GM12865 (cell line): ENCODE measurements at regions not wholly inside any gene's neighbourhood (a gene's known extent, or its start where the extent isn't known, plus 50 kb on each side); places are given as distances from the start of the nearest gene placed in this dataset.

Experiments used
- DNase-seq: peaks from one replicate; pipeline ENCODE4 v3.0.0; 2010; ENCODE audit warnings: low read depth
- H3K4me3 ChIP-seq: 2 replicates; pipeline ENCODE4 v1.5.1; 2011; ENCODE audit warnings: mild to moderate bottlenecking, low read depth, low read length, control low read depth
- CTCF ChIP-seq: IDR thresholded peaks from 2 replicates; pipeline ENCODE4 v1.5.1; 2011; ENCODE audit warnings: low read length, control low read depth, low read depth, inconsistent platforms; ENCODE audit not compliant: insufficient read depth; ENCODE audit errors: missing control alignments

- no peak for DNase-seq
- no peak overlapping the region for H3K4me3 ChIP-seq
- TF ChIP-seq CTCF = no peak
Observed at GRCh38 chr2:184199274-184199673, 399.1 kb upstream of the ZNF804A start.

GRCh38 chr2:184201246-184201645 lies 397.1 kb upstream of the ZNF804A start:
- DNase-seq = no peak
- TF ChIP-seq CTCF = no peak
- H3K4me3 ChIP-seq = no peak overlapping the region

GRCh38 chr2:184203661-184204060 lies 394.7 kb upstream of the ZNF804A start:
- TF ChIP-seq CTCF = no peak
- DNase-seq = no peak
- H3K4me3 ChIP-seq = no peak overlapping the region

- DNase-seq = no peak
- no peak for TF ChIP-seq CTCF
- no peak overlapping the region for H3K4me3 ChIP-seq
Observed at GRCh38 chr2:184205048-184205596, 393.2 kb upstream of the ZNF804A start.

- no peak for DNase-seq
- TF ChIP-seq CTCF = no peak
- H3K4me3 ChIP-seq = no peak overlapping the region
Observed at GRCh38 chr2:184206045-184206444, 392.3 kb upstream of the ZNF804A start.

GRCh38 chr2:184210329-184210728 lies 388.0 kb upstream of the ZNF804A start:
- no peak for TF ChIP-seq CTCF
- H3K4me3 ChIP-seq = no peak overlapping the region

GRCh38 chr2:184215745-184216144 lies 382.6 kb upstream of the ZNF804A start:
- DNase-seq = peak; percentile 13
- no peak overlapping the region for H3K4me3 ChIP-seq
- no peak for TF ChIP-seq CTCF

More at GRCh38 chr2:184210329-184210728, 388.0 kb upstream of the ZNF804A start:
- DNase-seq = no peak
